GM12878 (cell line): ENCODE measurements at regions not wholly inside any gene's neighbourhood (a gene's known extent, or its start where the extent isn't known, plus 50 kb on each side); places are given as distances from the start of the nearest gene placed in this dataset.

Source experiments
- EZH2 ChIP-seq: IDR thresholded peaks from 2 replicates; pipeline ENCODE4 v1.6.1; 2012; ENCODE audit warnings: low read depth, mild to moderate bottlenecking, control low read depth, inconsistent platforms, low read length, borderline replicate concordance; ENCODE audit not compliant: control insufficient read depth
- POLR2AphosphoS5 ChIP-seq: IDR thresholded peaks from 2 replicates; pipeline ENCODE4 v1.6.1; 2011; ENCODE audit warnings: mild to moderate bottlenecking, low read length, inconsistent platforms
- SMAD5 ChIP-seq: IDR thresholded peaks from 2 replicates; pipeline ENCODE4 v1.6.1; 2016; ENCODE audit warnings: antibody characterized with exemption, low read depth

DNA sequence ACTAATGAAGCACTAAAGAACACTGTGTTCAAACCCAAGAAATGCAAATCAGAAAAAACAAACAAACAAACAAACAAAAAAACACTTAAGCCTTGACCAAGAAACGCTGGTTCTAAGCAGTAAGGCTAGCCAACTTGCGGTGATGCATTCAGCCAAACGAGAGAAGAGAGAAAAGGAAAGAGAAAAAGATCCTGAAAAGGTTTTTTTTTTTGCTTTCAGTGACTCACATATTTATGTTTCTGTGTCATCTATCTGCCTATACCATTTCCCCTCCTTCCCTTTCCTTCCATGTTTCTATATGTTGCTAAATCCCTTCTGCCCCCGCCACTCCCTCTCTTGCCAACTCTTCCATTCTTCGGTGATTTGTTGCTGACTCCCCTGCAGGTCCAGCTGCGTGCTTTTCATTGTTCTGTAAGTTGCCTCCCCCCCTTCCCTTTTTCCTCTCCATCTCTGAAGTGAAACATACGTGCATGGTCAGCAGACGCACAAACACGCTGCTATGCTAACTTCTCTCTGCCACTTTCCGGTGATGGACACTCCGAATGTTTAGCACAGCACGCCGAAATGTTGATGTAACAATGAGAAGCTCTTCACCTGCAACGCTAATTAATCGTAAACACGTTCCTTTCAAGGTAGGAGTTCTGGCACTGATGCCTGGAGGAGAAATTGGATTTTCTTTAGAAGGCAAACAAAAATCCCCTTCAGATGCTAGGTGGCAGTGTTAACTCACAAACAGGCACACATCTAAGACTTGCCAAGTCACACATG, 154.4 kb downstream of the TUSC7 start:
- no peak for TF ChIP-seq SMAD5
- no peak for TF ChIP-seq POLR2AphosphoS5
- no peak for TF ChIP-seq EZH2
